ENCODE measurements at regions not wholly inside any gene's neighbourhood (a gene's known extent, or its start where the extent isn't known, plus 50 kb on each side); places are given as distances from the start of the nearest gene placed in this dataset.

DNA sequence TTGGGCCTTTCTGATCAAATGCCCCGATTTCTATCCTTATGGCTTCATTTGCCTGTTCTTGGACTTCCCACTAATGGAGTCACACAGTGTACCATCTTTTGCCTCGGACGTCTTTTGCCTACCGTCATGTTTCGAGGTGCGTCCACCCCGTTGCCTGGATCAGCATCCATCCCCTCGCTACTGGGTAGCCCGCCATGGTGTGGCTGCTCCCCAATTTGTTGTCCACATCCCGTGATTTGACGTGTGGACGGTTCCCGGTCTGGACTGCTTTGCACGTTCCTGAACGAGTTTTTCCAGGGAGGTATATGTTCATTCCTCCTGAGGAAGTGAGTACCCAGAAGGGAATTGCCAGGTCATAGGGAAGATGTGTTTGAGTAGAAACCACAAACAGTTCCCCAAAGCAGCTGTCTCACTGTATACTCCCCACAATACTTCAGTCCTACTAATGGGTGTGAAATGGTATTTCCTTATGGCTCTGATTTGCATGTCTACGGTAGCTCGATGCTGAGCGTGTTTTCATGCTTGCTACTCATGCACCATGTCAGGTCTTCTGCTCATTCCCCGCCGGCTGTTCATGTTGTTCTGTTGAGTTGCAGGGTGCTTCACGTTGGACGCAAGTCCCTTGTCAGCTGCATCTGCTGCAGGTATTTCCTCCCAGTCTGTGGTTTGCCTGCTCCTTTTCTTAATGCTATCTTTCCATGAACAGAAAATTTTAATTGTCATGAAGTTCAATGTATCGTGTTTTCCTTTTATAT lies 86.8 kb upstream of the AFDN start:
- DNase-seq: no peak
- Histone ChIP-seq H3K9me3 (ENCODE audit: low read length) (no peaks in the 10 kb centered on the region), H3K9me2 (replicated peaks; ENCODE audit: insufficient read depth, low read length) (no peaks in the 10 kb centered on the region), H2AFZ (ENCODE audit: low read length) (no peak overlapping the region), H3K36me3 (ENCODE audit: insufficient read depth, low read length) (no peaks in the 10 kb centered on the region), H3K4me2 (ENCODE audit: low read depth, low read length, poor library complexity, severe bottlenecking) (no peak overlapping the region), H3K27ac (ENCODE audit: low read length) (no peak overlapping the region), H3K79me2 (ENCODE audit: low read length) (no peaks in the 10 kb centered on the region), H3K9ac (ENCODE audit: low read length) (no peak overlapping the region), H3K4me3 (ENCODE audit: low read length) (no peak overlapping the region), H4K20me1 (ENCODE audit: insufficient read depth, low read depth, low read length) (no peaks in the 10 kb centered on the region), H3K27me3 (ENCODE audit: low read length) (no peaks in the 10 kb centered on the region), H3K4me1 (ENCODE audit: low read length) (no peaks in the 10 kb centered on the region)

DNA sequence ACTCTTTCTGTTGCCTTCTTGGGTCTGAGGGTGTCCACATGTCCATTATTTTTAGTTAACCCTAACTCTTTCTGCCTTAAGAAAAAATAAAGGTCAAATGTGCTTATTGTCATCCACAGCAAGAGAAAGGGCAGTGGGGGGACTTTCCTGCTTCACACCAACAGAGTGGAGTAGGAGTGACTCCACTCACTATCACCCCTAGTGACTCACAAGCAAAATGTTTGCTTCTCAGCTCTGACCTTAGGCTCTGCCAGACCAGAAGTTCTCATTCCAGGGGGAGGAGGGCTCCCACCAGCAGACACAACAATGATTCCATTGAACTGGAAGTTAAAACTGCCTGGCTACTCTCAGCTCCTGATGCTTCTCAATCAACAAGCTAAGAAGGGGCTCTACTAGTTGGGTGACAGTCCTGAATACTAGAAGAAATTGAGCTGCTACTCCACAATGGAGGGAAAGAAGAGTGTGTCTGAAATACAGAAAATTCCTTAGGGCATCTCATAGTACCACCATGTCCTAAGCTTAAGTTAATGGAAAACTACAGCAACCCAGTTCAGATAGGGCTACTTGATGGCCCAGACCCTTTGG lies 83.9 kb upstream of the AFDN start:
- H3K27ac ChIP-seq (ENCODE audit: low read length): no peak overlapping the region
- H3K4me2 ChIP-seq (ENCODE audit: low read depth, low read length, poor library complexity, severe bottlenecking): no peak overlapping the region
- no peak for DNase-seq
- H3K9me2 ChIP-seq (replicated peaks; ENCODE audit: insufficient read depth, low read length): no peaks in the 10 kb centered on the region
- no peaks in the 10 kb centered on the region for H3K4me1 ChIP-seq (ENCODE audit: low read length)
- H3K27me3 ChIP-seq (ENCODE audit: low read length): no peaks in the 10 kb centered on the region
- no peak overlapping the region for H2AFZ ChIP-seq (ENCODE audit: low read length)
- H3K9me3 ChIP-seq (ENCODE audit: low read length): no peaks in the 10 kb centered on the region
- no peak overlapping the region for H3K9ac ChIP-seq (ENCODE audit: low read length)
- no peaks in the 10 kb centered on the region for H3K79me2 ChIP-seq (ENCODE audit: low read length)
- no peak overlapping the region for H3K4me3 ChIP-seq (ENCODE audit: low read length)
- H3K36me3 ChIP-seq (ENCODE audit: insufficient read depth, low read length): no peaks in the 10 kb centered on the region
- H4K20me1 ChIP-seq (ENCODE audit: insufficient read depth, low read depth, low read length): no peaks in the 10 kb centered on the region

DNA sequence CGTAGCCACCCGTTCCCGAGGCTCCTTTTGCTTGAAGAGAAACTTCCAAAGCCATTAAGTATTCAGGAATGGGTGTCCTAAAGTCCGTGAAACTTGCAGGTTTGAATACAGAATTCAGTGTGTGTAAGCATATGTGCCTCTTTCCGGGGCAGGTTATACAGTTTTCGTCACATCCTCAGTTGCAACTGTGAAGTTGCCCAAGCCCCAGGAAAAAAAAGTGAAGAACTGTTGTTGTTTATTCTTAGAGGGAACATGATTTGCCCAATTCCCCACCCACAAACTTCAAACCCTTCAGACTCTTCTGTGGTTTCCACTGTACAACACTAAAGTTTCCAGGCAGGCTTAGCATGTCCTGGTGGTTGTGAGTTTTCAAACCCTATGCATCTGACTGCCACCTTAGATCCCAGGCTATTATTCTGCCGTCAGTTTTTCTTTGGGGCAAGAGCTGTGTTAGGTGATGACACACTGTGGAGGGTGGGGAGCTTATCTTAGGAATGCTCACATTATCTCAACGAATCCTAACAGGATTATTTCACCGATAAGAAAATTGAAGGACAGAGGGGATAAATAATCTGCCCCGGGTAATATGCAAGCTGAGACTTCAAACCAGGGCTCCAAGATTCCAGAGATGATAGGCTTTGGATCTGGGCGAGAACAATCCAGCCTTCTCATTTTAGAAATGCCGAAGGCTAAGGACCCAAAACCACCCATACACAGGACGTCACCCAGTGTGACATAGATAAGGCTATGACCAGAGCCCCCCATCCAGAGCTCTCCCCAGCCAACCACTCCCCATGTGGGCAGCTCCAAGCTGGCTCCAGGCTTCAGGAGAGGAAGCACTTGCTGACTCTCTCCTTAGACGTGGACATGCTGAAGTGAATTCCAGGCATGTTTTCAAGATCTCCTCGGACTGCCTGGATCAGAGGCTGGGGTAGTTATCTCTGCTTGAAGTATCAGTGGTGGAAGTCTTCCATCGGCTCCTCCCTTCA lies 81.7 kb upstream of the AFDN start:
- no peak for DNase-seq
- H3K9me2 ChIP-seq (replicated peaks; ENCODE audit: insufficient read depth, low read length): no peaks in the 10 kb centered on the region
- no peak overlapping the region for H3K4me3 ChIP-seq (ENCODE audit: low read length)
- H4K20me1 ChIP-seq (ENCODE audit: insufficient read depth, low read depth, low read length): no peaks in the 10 kb centered on the region
- no peaks in the 10 kb centered on the region for H3K4me1 ChIP-seq (ENCODE audit: low read length)
- no peak overlapping the region for H3K9ac ChIP-seq (ENCODE audit: low read length)
- H3K27ac ChIP-seq (ENCODE audit: low read length): no peak overlapping the region
- no peaks in the 10 kb centered on the region for H3K9me3 ChIP-seq (ENCODE audit: low read length)
- H3K27me3 ChIP-seq (ENCODE audit: low read length): no peaks in the 10 kb centered on the region
- H3K36me3 ChIP-seq (ENCODE audit: insufficient read depth, low read length): no peaks in the 10 kb centered on the region
- no peaks in the 10 kb centered on the region for H3K79me2 ChIP-seq (ENCODE audit: low read length)
- no peak overlapping the region for H3K4me2 ChIP-seq (ENCODE audit: low read depth, low read length, poor library complexity, severe bottlenecking)
- no peak overlapping the region for H2AFZ ChIP-seq (ENCODE audit: low read length)

DNA sequence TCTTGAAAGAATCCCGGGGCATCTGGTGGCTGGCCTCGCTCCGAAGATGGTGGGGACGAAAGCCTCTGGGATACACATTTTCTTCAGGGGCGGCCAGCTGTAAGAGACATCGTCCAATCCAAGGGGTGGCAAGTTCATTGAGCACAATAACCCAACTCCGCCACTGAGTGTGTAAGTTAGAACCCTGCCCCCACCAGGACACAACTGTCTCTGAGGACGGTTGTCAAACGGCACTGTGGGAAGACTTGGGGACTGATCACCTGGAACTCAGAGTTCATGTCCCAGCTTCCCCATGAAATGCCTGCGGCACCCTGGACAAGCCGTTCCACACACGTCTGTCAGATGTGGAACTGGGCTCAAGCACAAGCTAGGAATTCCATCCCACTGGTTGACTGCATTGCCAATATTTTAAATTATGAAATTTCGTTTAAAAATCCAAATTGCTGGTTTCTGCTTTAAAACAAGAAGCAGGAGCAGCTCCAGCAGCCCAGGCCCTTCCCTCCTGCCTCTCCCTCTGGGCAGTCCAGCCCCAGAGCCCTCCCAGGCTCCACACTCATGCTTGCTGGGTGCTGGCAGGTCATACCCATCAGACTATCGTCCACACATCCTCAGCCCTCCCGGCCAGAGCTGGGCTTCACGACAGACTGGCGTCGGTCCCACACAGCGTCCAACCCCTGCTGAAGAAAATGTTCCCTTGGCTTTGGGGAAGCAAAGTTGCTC lies 80.9 kb upstream of the AFDN start:
- no peak for DNase-seq
- Histone ChIP-seq H2AFZ (ENCODE audit: low read length) (no peak overlapping the region), H3K4me3 (ENCODE audit: low read length) (no peak overlapping the region), H3K27ac (ENCODE audit: low read length) (no peak overlapping the region), H4K20me1 (ENCODE audit: insufficient read depth, low read depth, low read length) (no peaks in the 10 kb centered on the region), H3K4me2 (ENCODE audit: low read depth, low read length, poor library complexity, severe bottlenecking) (no peak overlapping the region), H3K9ac (ENCODE audit: low read length) (no peak overlapping the region), H3K4me1 (ENCODE audit: low read length) (no peaks in the 10 kb centered on the region), H3K79me2 (ENCODE audit: low read length) (no peaks in the 10 kb centered on the region), H3K36me3 (ENCODE audit: insufficient read depth, low read length) (no peaks in the 10 kb centered on the region), H3K9me2 (replicated peaks; ENCODE audit: insufficient read depth, low read length) (no peaks in the 10 kb centered on the region), H3K27me3 (ENCODE audit: low read length) (no peaks in the 10 kb centered on the region), H3K9me3 (ENCODE audit: low read length) (no peaks in the 10 kb centered on the region)

DNA sequence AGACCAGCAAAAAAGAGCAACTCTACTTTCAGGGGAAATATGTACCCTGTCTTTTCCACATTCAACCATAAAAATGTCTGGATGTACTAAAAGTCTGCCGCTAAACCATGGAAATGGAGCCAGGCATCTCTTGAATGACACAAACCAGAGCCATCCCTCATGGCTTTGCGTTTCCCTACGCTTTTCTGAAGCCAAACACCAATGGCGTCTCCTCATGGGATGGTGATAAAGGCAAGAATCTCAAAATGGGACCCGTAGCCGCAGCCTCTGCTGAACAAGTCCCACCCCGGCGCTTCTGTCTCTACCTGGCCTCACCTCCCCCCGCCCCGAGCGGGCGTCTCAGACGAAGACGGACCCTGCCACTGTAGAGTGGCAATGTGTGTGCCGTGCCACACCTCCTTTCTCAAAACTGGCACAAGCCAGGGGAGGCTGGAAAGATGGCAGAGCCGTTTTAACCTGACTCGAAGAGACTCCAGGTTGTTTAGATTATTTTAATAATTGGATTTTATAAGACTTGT lies 80.3 kb upstream of the AFDN start:
- Histone ChIP-seq H3K4me3 (ENCODE audit: low read length) (no peak overlapping the region), H3K79me2 (ENCODE audit: low read length) (no peaks in the 10 kb centered on the region), H3K9ac (ENCODE audit: low read length) (no peak overlapping the region), H3K4me2 (ENCODE audit: low read depth, low read length, poor library complexity, severe bottlenecking) (no peak overlapping the region), H2AFZ (ENCODE audit: low read length) (no peak overlapping the region), H3K27ac (ENCODE audit: low read length) (no peak overlapping the region), H3K9me3 (ENCODE audit: low read length) (no peaks in the 10 kb centered on the region), H3K36me3 (ENCODE audit: insufficient read depth, low read length) (no peaks in the 10 kb centered on the region), H3K27me3 (ENCODE audit: low read length) (no peaks in the 10 kb centered on the region), H3K9me2 (replicated peaks; ENCODE audit: insufficient read depth, low read length) (no peaks in the 10 kb centered on the region), H4K20me1 (ENCODE audit: insufficient read depth, low read depth, low read length) (no peaks in the 10 kb centered on the region), H3K4me1 (ENCODE audit: low read length) (no peaks in the 10 kb centered on the region)
- no peak for DNase-seq

DNA sequence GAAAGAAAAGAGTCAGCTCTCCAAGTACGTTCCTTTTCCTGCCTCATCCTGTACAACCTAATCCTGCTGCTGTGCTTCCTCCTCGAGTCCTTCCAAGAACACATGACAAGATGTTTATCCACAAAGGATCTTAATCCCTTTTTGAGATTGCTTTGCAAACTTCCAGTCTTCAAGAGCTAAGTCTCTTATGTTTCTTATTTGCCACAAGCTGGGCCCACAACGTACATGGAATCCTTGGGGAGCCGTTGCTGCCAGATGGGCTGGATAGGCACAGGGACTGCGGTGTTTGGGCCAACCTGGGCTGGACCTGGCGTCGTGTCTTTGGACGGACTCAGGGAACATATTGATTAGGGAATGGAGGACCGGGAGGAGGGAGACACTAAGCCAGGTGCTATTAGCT lies 79.7 kb upstream of the AFDN start:
- Histone ChIP-seq H3K36me3 (ENCODE audit: insufficient read depth, low read length) (no peaks in the 10 kb centered on the region), H3K4me1 (ENCODE audit: low read length) (no peaks in the 10 kb centered on the region), H3K9ac (ENCODE audit: low read length) (no peak overlapping the region), H3K9me3 (ENCODE audit: low read length) (no peaks in the 10 kb centered on the region), H3K9me2 (replicated peaks; ENCODE audit: insufficient read depth, low read length) (no peaks in the 10 kb centered on the region), H3K4me2 (ENCODE audit: low read depth, low read length, poor library complexity, severe bottlenecking) (no peak overlapping the region), H2AFZ (ENCODE audit: low read length) (no peak overlapping the region), H3K4me3 (ENCODE audit: low read length) (no peak overlapping the region), H3K27me3 (ENCODE audit: low read length) (no peaks in the 10 kb centered on the region), H4K20me1 (ENCODE audit: insufficient read depth, low read depth, low read length) (no peaks in the 10 kb centered on the region), H3K27ac (ENCODE audit: low read length) (no peak overlapping the region), H3K79me2 (ENCODE audit: low read length) (no peaks in the 10 kb centered on the region)
- no peak for DNase-seq

DNA sequence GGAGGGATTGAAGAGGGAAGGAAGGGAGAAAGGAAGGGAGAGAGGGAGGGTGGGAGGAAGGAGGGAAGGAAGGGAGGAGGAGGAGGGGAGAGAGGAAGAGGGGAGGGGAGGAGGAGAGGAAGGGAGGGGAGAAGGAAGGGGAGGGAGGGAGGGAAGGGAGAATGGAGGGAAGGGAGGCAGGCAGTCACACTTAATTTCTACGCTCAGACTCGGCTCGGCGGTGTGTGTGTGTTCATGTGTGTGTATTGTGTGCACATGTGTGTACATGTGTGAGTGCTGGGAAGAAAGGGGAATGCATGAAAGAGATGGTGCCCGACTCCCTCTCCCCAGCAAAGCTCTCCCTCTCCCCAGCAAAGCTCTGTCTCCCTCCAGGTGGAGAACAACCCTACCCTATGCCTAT lies 79.1 kb upstream of the AFDN start:
- Histone ChIP-seq H3K36me3 (ENCODE audit: insufficient read depth, low read length) (no peaks in the 10 kb centered on the region), H4K20me1 (ENCODE audit: insufficient read depth, low read depth, low read length) (no peaks in the 10 kb centered on the region), H3K4me2 (ENCODE audit: low read depth, low read length, poor library complexity, severe bottlenecking) (no peak overlapping the region), H3K79me2 (ENCODE audit: low read length) (no peaks in the 10 kb centered on the region), H2AFZ (ENCODE audit: low read length) (no peak overlapping the region), H3K4me3 (ENCODE audit: low read length) (no peak overlapping the region), H3K4me1 (ENCODE audit: low read length) (no peaks in the 10 kb centered on the region), H3K27me3 (ENCODE audit: low read length) (no peaks in the 10 kb centered on the region), H3K9ac (ENCODE audit: low read length) (no peak overlapping the region), H3K27ac (ENCODE audit: low read length) (no peak overlapping the region), H3K9me3 (ENCODE audit: low read length) (no peaks in the 10 kb centered on the region), H3K9me2 (replicated peaks; ENCODE audit: insufficient read depth, low read length) (no peaks in the 10 kb centered on the region)
- DNase-seq: no peak

Measured in Karpas-422 (cell line).